GM12892 (cell line): ENCODE measurements at regions not wholly inside any gene's neighbourhood (a gene's known extent, or its start where the extent isn't known, plus 50 kb on each side); places are given as distances from the start of the nearest gene placed in this dataset.

Source experiments
- POLR2A ChIP-seq: IDR thresholded peaks from 2 replicates; pipeline ENCODE4 v1.6.1; 2011; ENCODE audit warnings: low read depth, low read length, control low read depth
- POLR2AphosphoS5 ChIP-seq: IDR thresholded peaks from 2 replicates; pipeline ENCODE4 v1.6.1; 2011; ENCODE audit warnings: low read depth, low read length, control low read depth

DNA sequence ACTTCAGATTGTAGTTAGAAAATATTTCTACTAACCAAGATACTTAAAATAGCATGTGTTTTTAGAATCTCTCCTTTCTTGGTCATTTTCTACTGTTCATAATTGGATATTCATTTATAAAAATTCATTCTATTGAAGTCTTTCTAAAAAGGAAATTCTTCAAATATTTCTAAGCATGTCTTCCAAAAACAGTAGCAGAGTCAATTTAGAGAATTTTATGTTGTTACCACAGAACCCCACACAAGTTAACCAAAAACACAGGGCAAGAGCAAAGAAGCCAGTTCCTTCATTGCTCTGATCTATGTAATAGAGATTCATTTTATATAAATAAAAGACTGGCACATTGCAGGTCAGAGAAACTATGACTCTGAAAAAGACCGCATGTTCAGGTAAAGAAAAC, 345.1 kb upstream of the PITX2 start:
- TF ChIP-seq POLR2AphosphoS5 (no peak), POLR2A (no peak)
